PC-3 (cell line): ENCODE measurements at regions not wholly inside any gene's neighbourhood (a gene's known extent, or its start where the extent isn't known, plus 50 kb on each side); places are given as distances from the start of the nearest gene placed in this dataset.

Source experiments
- CTCF ChIP-seq: fragments of 300-600 bp; sonication (generic); conservative IDR thresholded peaks from 2 replicates; pipeline ENCODE4 v1.5.1; 2017; ENCODE audit warnings: antibody characterized with exemption, low read depth, mild to moderate bottlenecking, low read length
- EZH2 ChIP-seq: fragments of 300-600 bp; sonication (generic); IDR thresholded peaks from one replicate; pipeline ENCODE4 v1.6.1; 2017; ENCODE audit warnings: antibody characterized with exemption, mild to moderate bottlenecking, low read length; ENCODE audit not compliant: unreplicated experiment

GRCh38 chr12:83759906-83760305, 1073.2 kb downstream of the TMTC2 start:
- TF ChIP-seq CTCF (no peak), EZH2 (no peak)
